NOMO-1 (cell line): ENCODE measurements at regions not wholly inside any gene's neighbourhood (a gene's known extent, or its start where the extent isn't known, plus 50 kb on each side); places are given as distances from the start of the nearest gene placed in this dataset.
"Not testable (repeated sequence)": the region's sequence is repeated elsewhere in the genome, so short reads cannot be mapped to it uniquely, and the experiment has no call there.

Source experiments
- DNase-seq, 2 experiments: peaks; one replicate each; lab custom pipeline; 2025; ENCODE audit not compliant: unreplicated experiment in 2 of 2; lab: John Stamatoyannopoulos, UW

GRCh38 chr6:137968455-137968804, 101.4 kb downstream of the TNFAIP3 start:
- DNase-seq, result no peak

- DNase-seq, result peak in 1 of 2 experiments; percentile 28
Measured at GRCh38 chr6:137968901-137969300, 101.8 kb downstream of the TNFAIP3 start.

GRCh38 chr6:137969874-137970273, 102.8 kb downstream of the TNFAIP3 start:
- DNase-seq, result no peak

- no peak for DNase-seq
Measured at GRCh38 chr6:137970368-137970767, 103.3 kb downstream of the TNFAIP3 start.

- no peak for DNase-seq
Measured at GRCh38 chr6:137973201-137973600, 106.1 kb downstream of the TNFAIP3 start.

- DNase-seq, result peak; percentile 22 to 59
Measured at GRCh38 chr6:137975188-137975940, 108.3 kb downstream of the TNFAIP3 start.

GRCh38 chr6:137976430-137976829, 109.4 kb downstream of the TNFAIP3 start:
- DNase-seq, result no peak

- no peak for DNase-seq
Measured at GRCh38 chr6:137977206-137977605, 110.1 kb downstream of the TNFAIP3 start.

GRCh38 chr6:137977814-137978213, 110.8 kb downstream of the TNFAIP3 start:
- no peak for DNase-seq

- DNase-seq, result no peak
Measured at GRCh38 chr6:137978252-137978896, 111.3 kb downstream of the TNFAIP3 start.

GRCh38 chr6:137979263-137979662, 112.2 kb downstream of the TNFAIP3 start:
- not testable (repeated sequence) for DNase-seq

- DNase-seq, result no peak
Measured at GRCh38 chr6:137980777-137981176, 113.7 kb downstream of the TNFAIP3 start.

GRCh38 chr6:137981758-137982157, 114.7 kb downstream of the TNFAIP3 start:
- no peak for DNase-seq

GRCh38 chr6:137982418-137983189, 115.5 kb downstream of the TNFAIP3 start:
- DNase-seq, result no peak

- no peak for DNase-seq
Measured at GRCh38 chr6:137983269-137983668, 116.2 kb downstream of the TNFAIP3 start.

GRCh38 chr6:137989664-137990063, 117.6 kb downstream of the PERP start:
- DNase-seq, result no peak

GRCh38 chr6:137995371-137995770, 111.8 kb downstream of the PERP start:
- no peak for DNase-seq

- no peak for DNase-seq
Measured at GRCh38 chr6:137998461-137999019, 108.7 kb downstream of the PERP start.

- DNase-seq, result no peak
Measured at GRCh38 chr6:137999815-138000214, 107.4 kb downstream of the PERP start.

- peak in 1 of 2 experiments; percentile 50 for DNase-seq
Measured at GRCh38 chr6:138000941-138001340, 106.3 kb downstream of the PERP start.

- DNase-seq, result peak; percentile 35 to 54
Measured at GRCh38 chr6:138001750-138002349, 105.4 kb downstream of the PERP start.
